ENCODE measurements at regions not wholly inside any gene's neighbourhood (a gene's known extent, or its start where the extent isn't known, plus 50 kb on each side); places are given as distances from the start of the nearest gene placed in this dataset.
"Not testable (repeated sequence)": the region's sequence is repeated elsewhere in the genome, so short reads cannot be mapped to it uniquely, and the experiment has no call there.

DNA sequence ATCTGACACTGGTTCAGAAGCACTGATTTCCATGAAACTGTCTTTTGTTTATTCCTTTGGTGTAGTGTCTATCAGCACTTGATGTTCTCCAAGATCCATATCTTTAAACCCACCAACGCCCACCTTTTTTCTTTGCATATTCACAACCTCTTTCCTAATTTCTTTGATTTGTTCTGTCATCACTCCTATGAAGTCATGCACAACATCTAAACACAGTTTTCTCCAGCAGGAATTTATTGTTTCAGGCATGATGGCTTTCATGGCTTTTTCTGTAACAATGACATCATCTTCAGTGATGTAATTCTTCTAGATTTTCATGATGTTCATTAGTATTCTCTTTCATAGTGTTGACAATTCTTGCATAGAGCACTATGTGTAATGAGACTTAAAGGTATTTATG is 219.6 kb upstream of the POU1F1 start:
- DNase-seq (ENCODE audit: low read depth in 2 of 2): no peak

DNA sequence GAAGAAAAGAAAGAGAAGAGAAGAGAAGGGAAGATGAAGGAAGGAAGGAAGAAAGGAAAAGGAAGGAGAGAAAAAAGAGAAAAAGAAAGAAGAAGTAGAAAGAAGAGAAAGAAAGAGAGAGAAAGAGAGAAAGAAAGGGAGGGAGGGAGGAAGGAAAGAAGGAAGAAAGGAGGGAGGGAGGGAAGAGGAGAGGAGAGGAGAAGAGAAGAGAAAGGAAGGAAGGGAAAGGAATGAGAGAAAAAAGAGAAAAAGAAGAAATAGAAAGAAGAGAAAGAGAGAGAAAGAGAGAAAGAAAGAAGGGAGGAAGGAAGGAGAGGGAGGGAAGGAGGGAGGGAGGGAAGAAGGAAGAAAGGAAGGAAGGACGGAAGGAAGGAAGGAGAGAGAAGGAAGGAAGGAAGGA is 217.9 kb upstream of the POU1F1 start:
- DNase-seq (ENCODE audit: low read depth in 2 of 2): no peak

DNA sequence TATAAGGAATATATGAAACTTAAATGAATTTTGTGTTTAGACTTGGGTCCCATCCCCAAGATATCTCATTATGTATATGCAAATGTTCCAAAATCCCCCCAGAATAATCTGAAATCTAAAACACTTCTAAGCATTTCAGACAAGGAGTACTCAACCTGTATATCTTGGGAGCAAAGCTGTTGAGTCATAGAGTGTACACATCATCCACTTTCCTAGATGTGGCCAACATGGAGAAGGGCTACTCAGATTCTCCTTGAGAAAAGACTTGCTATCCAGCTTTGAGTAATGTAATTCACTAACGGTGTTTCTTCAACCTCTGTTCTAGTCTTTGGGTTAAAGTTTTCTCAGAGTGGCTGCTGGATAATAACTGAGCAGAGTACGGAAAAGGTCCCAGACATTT is 215.5 kb upstream of the POU1F1 start:
- no peak for DNase-seq (ENCODE audit: low read depth in 2 of 2)

DNA sequence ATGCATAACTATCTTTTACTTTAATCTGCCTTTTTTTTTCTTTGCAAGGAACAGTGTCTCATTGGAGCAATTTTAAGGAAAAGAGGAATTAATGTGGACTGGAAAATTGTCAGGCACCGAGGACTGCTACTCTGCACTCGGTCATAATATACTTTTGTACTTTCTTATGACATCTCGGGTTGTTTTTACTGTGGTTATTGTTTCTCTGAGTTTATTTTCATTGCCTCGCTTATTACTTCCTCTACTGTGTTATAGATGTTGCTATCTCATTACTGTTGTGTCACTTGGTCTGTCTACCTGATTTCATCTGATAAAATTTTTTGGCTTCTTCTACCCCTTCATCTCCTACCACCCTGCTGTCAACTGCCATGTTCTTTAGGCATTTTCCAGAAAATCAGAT is 213.5 kb upstream of the POU1F1 start:
- DNase-seq (ENCODE audit: low read depth in 2 of 2): no peak

DNA sequence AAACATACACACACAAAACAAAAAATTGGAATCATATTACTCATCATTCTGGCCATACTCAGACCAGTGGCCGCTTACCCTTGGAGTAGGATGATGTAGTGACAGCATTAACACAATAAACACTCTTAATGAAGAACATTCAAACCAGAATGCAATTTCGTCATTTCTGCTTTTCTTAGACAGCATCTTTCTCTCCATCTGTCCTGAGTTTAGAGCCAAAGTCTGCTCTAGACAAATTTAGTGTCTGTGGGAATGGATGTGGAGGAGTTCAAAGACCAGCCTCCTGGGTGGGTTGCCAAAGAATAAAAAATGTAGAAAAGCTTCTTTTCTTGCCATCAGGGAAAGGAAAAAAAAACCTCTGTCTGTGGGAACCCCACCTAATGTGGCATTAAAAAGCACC is 212.4 kb upstream of the POU1F1 start:
- no peak for DNase-seq (ENCODE audit: low read depth in 2 of 2)

DNA sequence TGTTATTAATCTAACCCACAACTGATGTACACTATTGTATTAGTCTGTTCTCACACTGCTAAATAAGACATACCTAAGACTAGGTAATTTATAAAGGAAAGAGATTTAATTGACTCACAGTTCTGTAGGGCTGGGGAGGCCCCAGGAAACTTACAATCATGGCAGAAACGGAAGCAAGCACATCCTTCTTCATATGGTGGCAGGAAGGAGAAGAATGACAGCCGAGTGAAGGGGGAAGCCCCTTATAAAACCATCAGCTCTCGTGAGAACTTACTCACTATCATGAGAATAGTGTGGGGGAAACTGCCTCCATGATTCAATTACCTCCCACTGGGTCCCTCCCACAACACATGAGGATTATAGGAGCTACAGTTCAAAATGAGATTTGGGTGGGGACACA is 210.3 kb upstream of the POU1F1 start:
- DNase-seq (ENCODE audit: low read depth in 2 of 2): not testable (repeated sequence)

DNA sequence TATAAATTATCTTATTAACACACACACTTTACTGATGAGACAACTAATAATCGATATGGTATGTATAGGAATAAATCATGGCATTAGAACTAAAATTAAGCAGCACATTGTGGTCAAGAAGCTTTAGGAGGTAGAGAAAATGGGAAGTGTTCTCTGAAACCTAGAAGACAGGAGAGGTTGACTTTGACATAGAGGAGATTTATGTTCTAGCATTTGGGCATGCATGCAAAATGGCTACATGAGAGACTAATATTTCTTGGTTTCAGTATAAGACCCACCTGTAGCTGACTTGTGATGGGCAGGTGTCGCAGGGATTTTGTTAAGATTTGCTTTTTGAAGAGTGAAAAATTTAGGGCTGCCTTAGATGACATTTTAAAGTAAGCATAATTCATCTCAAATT is 209.7 kb upstream of the POU1F1 start:
- no peak for DNase-seq (ENCODE audit: low read depth in 2 of 2)

DNA sequence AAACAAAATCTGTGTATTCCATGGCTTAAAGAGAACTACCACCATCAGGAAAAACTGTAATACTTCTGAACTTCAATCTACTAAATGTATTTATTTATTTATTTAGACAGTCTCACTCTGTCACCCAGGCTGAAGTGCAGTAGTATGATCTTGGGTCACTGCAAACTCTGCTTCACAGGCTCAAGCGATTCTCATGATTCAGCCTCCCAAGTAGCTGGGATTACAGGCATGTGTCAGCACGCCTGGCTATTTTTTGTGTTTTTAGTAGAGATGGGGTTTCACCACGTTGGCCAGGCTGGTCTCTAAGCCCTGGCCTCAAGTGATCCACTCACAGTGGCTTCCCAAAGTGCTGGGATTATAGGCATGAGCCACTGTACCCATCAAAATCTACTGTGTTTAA is 202.3 kb upstream of the POU1F1 start:
- DNase-seq (ENCODE audit: low read depth in 2 of 2): no peak

DNA sequence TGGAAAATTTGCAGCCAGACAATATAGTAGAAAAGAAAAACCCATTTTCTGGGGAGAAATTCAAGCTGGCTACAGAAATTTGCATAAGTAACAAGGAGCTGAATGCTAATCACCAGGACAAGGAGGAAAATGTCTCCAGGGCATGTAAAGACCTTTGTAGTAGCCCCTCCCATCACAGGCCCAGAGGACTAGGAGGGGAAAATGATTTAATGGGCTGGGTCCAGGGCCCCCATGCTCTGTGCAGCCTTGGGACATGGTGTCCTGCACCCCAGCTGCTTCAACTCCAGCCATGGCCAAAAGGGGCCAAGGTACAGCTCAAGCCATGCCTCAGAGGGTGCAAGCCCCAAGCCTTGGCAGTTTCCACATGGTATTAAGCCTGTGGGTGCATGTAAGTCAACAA is 197.6 kb upstream of the POU1F1 start:
- no peak for DNase-seq (ENCODE audit: low read depth in 2 of 2)

DNA sequence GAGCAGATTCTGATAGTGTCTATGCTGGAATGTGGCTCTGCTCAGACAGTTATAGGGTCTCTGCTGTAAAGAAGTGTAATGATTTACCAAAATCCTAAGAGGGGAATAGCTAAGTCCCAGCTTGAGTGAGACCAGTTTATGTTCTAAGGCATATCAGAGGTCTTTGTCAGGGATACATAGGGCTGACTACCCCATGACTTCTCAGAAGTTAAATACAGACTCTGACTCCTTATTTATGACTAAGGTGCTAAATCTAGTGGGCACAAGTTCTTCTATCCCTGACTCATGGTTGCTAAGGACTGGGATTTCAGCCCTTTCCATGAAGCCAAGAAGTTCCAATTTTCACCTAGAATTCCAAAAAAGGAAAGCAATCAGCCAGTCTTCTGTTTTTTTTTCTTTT is 192.6 kb upstream of the POU1F1 start:
- DNase-seq (ENCODE audit: low read depth in 2 of 2): no peak

DNA sequence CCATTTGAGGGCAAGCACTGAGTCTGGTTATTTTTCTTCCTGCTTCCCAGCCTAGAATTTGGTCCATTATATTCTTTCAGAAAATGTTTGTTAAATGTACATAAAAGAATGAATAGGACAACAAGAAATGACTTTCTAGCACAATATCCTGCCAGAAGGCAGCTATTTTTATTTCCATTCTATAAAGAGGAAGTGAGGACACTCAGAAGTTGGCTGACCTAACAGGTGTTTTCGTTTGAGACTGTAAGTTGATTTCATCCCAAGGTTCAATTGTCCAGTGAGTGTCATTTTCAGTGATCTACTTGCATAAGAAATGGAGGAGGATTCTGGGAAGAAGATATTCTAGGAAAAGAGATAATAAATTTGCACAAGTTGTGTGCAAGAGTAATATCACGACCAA is 191.9 kb upstream of the POU1F1 start:
- DNase-seq (ENCODE audit: low read depth in 2 of 2): no peak

DNA sequence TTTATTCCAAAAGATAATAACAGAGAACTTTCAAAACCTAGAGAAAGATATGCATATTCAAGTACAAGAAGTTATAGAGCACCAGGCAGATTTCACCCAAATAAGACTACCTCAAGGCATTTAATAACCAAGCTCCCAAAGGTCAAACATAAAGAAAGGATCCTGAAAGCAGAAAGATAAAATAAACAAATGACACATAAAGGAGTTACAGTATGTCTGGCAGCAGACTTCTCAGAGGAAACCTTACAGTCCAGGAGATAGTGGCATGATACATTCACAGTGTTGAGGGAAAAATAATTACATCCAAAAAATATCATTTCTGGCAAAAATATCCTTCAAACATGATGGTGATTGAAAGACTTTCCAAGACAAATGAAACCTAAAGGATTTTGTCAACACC is 185.8 kb upstream of the POU1F1 start:
- DNase-seq (ENCODE audit: low read depth in 2 of 2): no peak

DNA sequence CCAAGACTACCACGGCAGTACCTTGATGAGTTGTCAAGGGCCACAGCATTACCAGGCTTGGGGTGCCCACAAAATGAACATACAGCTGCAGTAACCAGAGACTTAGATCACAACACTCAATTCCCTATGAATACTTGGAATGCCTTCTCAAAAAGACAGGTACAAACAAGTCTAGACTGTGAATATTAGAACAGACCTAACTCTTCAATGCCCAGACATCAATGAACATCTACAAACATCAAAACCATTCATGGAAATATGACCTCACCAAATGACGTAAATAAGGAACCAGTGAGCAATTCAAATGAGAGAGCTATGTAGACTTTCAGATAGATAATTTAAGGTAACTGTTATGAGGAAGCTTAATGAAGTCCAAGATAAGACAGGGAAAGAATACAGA is 185.1 kb upstream of the POU1F1 start:
- no peak for DNase-seq (ENCODE audit: low read depth in 2 of 2)

DNA sequence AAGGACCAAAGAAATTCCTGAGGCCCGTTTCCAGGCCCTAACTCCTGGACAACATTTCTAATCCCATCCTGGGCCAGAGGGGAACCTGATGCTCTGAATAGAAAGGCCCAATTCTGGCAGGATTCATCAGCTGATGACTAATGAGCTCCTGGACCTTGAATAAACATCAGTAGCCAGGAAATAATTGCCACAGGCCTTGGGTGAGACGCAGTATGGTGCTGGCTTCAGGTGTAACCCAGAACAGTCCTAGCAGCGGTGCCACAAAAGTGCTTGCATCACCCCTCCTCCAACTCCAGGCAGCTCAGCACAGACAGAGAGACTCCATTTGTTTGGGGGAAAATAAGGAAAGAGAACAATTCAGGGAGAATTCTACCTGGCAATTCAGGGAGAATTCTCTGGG is 184.7 kb upstream of the POU1F1 start:
- DNase-seq (ENCODE audit: low read depth in 2 of 2): no peak

DNA sequence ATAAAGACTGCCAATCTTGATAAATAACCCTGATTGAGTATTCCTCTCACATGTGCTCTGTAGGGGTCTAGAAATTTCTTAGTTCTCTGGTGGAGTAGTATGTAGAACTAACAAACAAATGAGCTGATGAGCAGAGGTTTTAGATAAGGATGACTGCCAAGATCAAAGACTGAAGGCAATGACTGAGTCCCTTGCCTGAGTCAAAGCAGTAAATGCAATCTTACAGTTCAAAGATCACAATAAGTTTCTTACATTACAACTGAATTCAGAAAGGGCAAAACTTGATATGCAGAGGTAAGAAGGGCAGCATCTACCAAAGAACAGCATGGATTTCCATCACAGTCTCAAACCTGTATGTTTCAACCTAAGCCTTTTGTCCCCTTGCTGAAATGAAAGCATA is 172.2 kb upstream of the POU1F1 start:
- DNase-seq (ENCODE audit: low read depth in 2 of 2): no peak

DNA sequence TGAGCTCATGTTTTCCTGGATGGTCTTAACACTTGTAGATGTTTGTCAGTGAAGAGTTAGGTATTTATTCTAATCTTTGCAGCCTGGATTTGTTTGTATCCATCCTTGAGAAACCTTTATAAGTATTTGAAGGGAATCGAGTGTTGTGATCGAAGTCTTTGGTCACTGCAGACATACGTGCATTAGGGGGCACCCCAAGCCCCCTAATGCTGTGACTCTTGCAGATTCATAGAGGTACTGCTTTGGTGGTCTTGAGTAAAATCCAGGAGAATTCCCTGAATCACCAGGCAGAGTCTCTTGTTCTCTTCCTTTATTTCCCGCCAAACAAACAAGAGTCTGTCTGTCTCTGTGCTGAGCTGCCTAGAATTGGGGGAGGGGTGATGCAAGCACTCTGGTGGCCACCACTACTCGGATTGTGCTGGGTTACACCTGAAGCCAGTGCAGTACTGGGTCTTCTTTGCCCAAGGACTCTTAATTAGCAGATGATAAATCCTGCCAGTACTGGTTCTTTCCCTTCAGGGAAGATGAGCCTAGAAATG is 170.5 kb upstream of the POU1F1 start:
- DNase-seq (ENCODE audit: low read depth in 2 of 2): no peak

DNA sequence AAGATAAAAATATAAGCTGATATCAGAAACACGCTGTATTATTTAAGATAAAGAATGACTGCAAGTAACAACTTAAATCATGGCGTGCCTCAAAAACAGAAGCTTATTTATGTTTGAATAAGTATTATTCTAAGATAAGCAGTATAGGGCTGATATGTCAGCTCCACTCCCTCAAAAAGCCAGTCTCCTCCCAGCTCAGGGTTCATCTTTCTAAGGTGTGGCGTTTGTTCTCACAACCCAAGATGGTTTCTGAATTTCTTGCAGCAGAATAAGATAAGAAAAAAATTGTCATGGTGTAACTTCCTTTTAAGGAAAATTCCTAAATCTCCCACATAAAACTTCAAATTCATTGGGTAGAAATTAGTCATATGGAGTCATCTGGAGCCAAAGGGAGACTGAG is 166.1 kb upstream of the POU1F1 start:
- no peak for DNase-seq (ENCODE audit: low read depth in 2 of 2)

DNA sequence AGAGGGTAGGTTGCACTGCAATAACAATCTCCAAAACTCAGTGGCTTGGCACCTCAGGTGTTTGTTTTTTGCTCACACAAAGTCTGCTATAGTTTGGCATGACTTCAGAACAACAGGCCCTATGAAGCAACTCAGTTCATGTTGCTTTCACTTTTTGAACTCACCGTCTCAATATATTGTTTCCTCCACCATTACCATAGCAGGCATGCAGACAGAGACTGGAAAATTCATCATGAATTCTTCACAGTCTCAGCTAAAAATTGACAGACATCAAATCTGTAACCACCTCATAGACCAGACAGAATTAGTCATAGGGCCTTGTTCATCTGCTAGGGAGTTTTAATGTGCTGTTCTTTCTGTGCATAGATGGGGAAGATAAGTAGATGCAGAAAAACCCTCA is 161.4 kb upstream of the POU1F1 start:
- DNase-seq (ENCODE audit: low read depth in 2 of 2): no peak

DNA sequence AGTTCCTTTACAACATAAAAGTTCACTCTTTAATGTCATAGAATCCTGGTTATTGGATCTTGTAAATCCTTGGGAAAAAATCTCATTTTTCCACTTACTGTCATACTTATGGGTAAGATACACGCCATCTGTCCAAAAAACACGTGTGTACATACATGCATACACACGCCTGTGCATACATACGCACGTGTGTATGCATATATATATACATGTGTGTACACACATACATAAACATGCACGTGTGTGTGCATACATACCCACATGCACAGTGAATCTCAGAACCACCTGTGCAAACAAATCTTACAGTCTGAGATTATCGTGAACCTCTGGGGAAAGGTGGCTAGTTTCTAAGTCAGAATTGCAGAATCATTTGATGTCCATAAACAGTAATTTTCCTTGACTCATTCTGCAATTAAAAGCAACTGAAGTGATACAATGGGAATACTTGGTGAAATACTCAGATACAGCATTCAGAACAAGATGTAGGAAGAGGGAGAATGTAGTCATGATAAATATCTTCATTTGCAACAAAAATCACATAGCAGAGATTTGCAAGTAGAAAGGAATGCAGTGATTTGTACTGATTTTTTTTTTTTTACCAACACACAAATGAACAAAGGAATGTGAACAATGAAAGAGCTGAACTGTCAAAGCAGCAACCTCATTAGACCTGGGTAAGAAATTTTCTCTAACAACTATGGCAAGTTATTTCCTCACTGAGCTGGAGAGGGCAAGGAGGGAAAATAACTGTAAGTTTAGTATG is 160.6 kb upstream of the POU1F1 start:
- DNase-seq (ENCODE audit: low read depth in 2 of 2): no peak

DNA sequence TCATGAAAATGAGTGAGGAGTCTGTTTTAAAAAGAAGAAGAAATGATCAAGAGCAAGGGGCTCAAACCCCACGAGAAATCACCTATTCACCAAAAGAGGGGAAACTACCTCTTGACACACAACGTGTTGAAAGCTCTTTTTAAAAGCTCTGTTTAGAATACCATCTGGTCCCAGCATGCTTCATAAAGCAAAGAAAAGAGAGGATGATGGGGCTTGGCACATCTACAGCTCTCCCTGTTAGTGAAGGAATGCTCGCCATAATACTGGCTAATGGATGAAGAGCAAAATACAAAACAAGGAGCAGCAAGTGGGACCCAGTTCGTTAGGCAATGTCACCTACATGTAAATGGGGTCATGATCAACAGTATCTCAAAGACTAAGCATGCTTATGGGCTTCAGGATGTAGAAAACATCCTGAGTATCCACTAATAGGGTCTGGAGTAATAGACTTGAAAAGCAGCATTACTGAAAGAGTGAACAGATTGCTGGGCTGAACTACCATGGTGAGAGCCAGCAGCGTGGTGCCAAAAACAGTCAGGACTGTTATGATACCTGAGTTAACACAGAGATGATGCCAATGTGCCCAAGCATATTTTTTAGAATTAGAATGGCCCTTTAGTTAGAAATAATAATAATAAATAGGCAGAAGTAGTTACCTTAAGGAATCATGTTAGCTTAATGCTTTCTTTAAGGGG is 159.7 kb upstream of the POU1F1 start:
- no peak for DNase-seq (ENCODE audit: low read depth in 2 of 2)

DNA sequence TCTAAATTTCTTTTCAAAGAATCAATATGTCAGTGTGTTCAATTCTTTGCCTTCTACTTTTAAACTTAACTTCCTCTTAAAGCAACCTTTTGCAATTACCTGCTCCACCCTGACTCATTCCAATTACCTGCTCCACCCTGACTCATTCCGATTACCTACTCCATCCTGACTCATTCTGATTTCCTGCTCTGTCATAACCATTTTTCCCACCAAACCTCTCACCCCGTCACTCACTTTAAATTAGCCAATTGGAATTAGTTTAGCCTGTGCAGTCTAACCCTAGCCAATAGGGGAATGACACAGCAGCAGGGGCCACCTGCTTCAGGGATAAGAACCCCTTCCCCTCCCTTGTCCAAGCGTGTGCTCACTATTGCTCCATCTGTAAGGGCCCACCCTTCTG is 157.1 kb upstream of the POU1F1 start:
- DNase-seq (ENCODE audit: low read depth in 2 of 2): not testable (repeated sequence)

DNA sequence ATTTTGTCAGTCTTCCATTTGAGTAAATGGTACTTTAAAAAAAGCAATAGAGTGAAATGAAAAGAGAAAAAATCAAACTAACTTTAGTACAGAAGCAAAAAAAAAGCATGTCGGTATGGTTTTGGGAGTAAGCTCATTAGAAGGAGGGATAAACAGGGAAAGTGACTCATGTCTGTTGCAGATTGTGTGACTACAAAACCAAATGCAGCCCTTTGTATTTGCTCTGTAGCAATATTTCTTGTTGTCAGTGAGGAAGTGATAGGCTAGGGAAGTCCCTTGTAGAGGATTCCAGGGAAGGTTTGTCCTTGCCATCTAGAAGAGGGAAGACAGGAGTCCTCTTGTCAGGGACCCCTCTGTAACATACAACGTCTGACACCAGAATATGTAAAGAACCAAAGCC is 150.5 kb upstream of the POU1F1 start:
- no peak for DNase-seq (ENCODE audit: low read depth in 2 of 2)

DNA sequence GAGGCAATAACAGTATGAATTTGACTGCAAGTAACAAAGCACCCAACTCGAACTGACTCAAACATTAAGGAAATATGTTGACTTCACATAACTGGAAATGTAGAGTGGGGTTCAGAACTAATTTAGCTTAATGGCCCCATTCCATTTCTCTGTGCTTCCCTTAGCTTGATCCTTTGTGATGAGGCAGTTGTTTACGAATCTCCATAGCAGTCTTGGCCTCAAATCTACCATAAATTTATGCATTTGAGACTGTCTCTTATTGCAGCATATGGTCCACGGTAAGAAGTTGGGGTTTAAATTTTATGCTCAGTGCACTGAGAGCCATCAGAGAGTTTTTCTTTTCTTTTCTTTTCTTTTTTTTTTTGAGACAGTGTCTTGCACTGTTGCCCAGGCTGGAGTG is 148.7 kb upstream of the POU1F1 start:
- DNase-seq (ENCODE audit: low read depth in 2 of 2): no peak

DNA sequence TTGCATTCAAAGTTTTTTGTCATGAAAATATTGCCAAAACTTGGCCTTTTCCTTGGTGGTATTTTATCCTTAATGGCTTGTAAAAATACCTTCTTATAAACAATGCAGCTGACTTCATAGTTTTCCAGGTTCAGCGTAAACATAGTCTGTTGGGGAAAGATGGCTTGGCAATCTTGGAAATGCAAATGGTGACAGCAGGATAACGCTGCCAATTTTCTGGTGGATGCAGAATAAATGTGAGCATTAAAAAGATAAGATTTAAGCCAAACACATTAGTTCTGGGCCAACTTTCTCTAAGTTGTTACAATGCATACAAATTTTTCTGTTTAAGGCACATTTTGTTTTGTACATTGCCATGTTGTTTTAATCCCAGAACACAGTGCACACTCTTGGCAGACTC is 147.0 kb upstream of the POU1F1 start:
- no peak for DNase-seq (ENCODE audit: low read depth in 2 of 2)

All from stimulated activated CD8-positive, alpha-beta memory T cell treated with anti-CD3 and anti-CD28 coated beads, Interleukin-7, amount 100 ng/mL, for 4 hours (primary cell).